Ishikawa (cell line): ENCODE measurements at regions not wholly inside any gene's neighbourhood (a gene's known extent, or its start where the extent isn't known, plus 50 kb on each side); places are given as distances from the start of the nearest gene placed in this dataset.

ENCODE experiments used
- CEBPB ChIP-seq: IDR thresholded peaks from 2 replicates; pipeline ENCODE4 v1.6.1; 2012
- EGR1 ChIP-seq: IDR thresholded peaks from 2 replicates; pipeline ENCODE4 v1.6.1; 2012
- EP300 ChIP-seq: IDR thresholded peaks from 2 replicates; pipeline ENCODE4 v1.6.1; 2012; ENCODE audit warnings: borderline replicate concordance
- MAX ChIP-seq: IDR thresholded peaks from 2 replicates; pipeline ENCODE4 v1.6.1; 2012
- NFIC ChIP-seq: IDR thresholded peaks from 2 replicates; pipeline ENCODE4 v1.6.1; 2012
- RAD21 ChIP-seq: IDR thresholded peaks from 2 replicates; pipeline ENCODE4 v1.6.1; 2012; ENCODE audit warnings: low read depth
- TAF1 ChIP-seq: IDR thresholded peaks from 2 replicates; pipeline ENCODE4 v1.6.1; 2012; ENCODE audit warnings: low read depth, mild to moderate bottlenecking
- TCF12 ChIP-seq: IDR thresholded peaks from 2 replicates; pipeline ENCODE4 v1.6.1; 2012; ENCODE audit warnings: low read depth
- YY1 ChIP-seq: IDR thresholded peaks from 2 replicates; pipeline ENCODE4 v1.6.1; 2012; ENCODE audit warnings: low read depth
- TF ChIP-seq, protein P1 (sequence below): IDR thresholded peaks from 2 replicates; pipeline ENCODE4 v1.6.1; 2012

GRCh38 chr18:43211059-43211458 is 66.2 kb downstream of the SYT4 start:
- no peak for TF ChIP-seq EGR1
- no peak for TF ChIP-seq TAF1
- no peak for TF ChIP-seq EP300
- TF ChIP-seq MAX = no peak
- TF ChIP-seq RAD21 = no peak
- no peak for TF ChIP-seq TCF12
- no peak for TF ChIP-seq CEBPB
- no peak for TF ChIP-seq NFIC
- TF ChIP-seq, protein P1, sequence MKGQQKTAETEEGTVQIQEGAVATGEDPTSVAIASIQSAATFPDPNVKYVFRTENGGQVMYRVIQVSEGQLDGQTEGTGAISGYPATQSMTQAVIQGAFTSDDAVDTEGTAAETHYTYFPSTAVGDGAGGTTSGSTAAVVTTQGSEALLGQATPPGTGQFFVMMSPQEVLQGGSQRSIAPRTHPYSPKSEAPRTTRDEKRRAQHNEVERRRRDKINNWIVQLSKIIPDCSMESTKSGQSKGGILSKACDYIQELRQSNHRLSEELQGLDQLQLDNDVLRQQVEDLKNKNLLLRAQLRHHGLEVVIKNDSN = no peak
- no peak for TF ChIP-seq YY1
